Nephron (organoid): ENCODE measurements at regions not wholly inside any gene's neighbourhood (a gene's known extent, or its start where the extent isn't known, plus 50 kb on each side); places are given as distances from the start of the nearest gene placed in this dataset.
"Not testable (repeated sequence)": the region's sequence is repeated elsewhere in the genome, so short reads cannot be mapped to it uniquely, and the experiment has no call there.

Experiments used
- H3K27ac Mint-ChIP-seq, 3 experiments: 2 replicates each; pipeline ENCODE4 v1.8.0; 2020; ENCODE audit warnings: mixed read lengths in 3 of 3, mild to moderate bottlenecking in 2 of 3, moderate library complexity in 1 of 3
- H3K27me3 Mint-ChIP-seq: 2 replicates; pipeline ENCODE4 v1.8.0; 2021; ENCODE audit warnings: low read depth, mild to moderate bottlenecking, moderate library complexity, mixed read lengths
- H3K36me3 Mint-ChIP-seq: 2 replicates; pipeline ENCODE4 v1.8.0; 2020; ENCODE audit warnings: low read depth, mixed read lengths
- H3K4me1 Mint-ChIP-seq: 2 replicates; pipeline ENCODE4 v1.8.0; 2020; ENCODE audit warnings: mixed read lengths
- H3K4me3 Mint-ChIP-seq, 3 experiments: 2 replicates each; pipeline ENCODE4 v1.8.0; 2020; ENCODE audit warnings: mild to moderate bottlenecking in 3 of 3, mixed read lengths in 3 of 3, moderate library complexity in 2 of 3
- H3K9me3 Mint-ChIP-seq: 2 replicates; pipeline ENCODE4 v1.8.0; 2020; ENCODE audit warnings: mixed read lengths
- TF ChIP-seq, protein P1 (sequence below), 3 experiments: fragments of 200-600 bp; sonication (generic); IDR thresholded peaks; one replicate each; pipeline ENCODE4 v1.5.0; 2021; ENCODE audit warnings: antibody characterized with exemption in 3 of 3; ENCODE audit not compliant: unreplicated experiment in 3 of 3

DNA sequence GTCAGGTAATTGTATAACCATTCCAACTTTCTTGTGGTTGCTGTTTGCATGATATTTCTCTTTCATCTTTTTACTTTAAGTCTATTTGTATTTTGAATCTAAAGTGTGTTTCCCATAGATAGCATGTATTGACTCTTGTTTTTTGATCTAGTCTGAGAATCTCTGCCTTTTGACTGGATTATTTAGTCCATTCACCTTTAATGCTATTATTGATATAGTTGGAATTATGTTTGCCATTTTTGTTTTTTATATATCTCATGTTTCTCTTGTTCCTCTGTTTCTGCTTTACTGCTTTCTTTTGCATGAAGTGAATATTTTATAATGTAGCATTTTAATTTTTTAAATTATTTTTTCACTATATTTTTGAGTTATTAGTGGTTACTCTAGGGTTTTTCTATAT is 103.9 kb upstream of the PMCH start:
- Mint-ChIP-seq H3K4me1 (no peaks in the 10 kb centered on the region), H3K36me3 (no peaks in the 10 kb centered on the region), H3K27ac (no peak overlapping the region), H3K9me3 (peaks cover 27% of the 10 kb centered on the region), H3K4me3 (no peak overlapping the region), H3K27me3 (no peaks in the 10 kb centered on the region)
- TF ChIP-seq, protein P1, sequence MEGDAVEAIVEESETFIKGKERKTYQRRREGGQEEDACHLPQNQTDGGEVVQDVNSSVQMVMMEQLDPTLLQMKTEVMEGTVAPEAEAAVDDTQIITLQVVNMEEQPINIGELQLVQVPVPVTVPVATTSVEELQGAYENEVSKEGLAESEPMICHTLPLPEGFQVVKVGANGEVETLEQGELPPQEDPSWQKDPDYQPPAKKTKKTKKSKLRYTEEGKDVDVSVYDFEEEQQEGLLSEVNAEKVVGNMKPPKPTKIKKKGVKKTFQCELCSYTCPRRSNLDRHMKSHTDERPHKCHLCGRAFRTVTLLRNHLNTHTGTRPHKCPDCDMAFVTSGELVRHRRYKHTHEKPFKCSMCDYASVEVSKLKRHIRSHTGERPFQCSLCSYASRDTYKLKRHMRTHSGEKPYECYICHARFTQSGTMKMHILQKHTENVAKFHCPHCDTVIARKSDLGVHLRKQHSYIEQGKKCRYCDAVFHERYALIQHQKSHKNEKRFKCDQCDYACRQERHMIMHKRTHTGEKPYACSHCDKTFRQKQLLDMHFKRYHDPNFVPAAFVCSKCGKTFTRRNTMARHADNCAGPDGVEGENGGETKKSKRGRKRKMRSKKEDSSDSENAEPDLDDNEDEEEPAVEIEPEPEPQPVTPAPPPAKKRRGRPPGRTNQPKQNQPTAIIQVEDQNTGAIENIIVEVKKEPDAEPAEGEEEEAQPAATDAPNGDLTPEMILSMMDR (IDR thresholded peaks at IDR 0.05; ENCODE audit: unreplicated experiment in 3 of 3), result no peak

DNA sequence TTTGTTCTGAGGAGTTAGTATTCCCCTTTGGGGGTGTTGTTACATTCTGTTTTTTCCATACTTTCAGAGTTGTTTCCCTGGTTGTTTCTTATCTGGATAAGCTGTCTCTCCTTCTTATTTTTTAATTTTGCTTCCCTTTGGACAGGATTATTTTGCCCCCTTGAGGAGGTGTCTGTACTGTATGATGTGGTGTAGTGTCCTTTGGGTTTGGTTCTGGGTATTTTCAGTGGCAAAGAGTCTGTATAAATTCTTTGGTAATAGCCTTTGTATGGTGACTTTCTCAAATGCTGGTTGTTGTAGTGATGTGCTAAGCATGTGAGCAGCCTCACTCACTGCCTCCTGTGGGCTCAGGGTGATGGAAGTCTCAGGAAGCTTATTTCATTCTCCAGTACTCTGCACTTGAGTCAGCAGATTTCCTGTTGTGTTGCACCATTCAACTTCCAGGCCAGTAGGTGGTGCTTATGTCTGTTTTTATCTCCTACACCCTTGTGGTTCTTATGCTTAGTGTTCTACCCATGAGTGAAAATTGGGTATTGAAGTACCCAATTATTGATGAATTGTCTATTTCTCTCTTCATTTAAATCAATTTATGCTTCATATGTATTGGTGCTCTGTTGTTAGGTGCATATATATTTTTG is 103.3 kb upstream of the PMCH start:
- no peaks in the 10 kb centered on the region for H3K27me3 Mint-ChIP-seq
- no peak overlapping the region for H3K4me3 Mint-ChIP-seq
- no peaks in the 10 kb centered on the region for H3K4me1 Mint-ChIP-seq
- H3K36me3 Mint-ChIP-seq, result no peaks in the 10 kb centered on the region
- no peak overlapping the region for H3K27ac Mint-ChIP-seq
- TF ChIP-seq, protein P1 (IDR thresholded peaks at IDR 0.05; ENCODE audit: unreplicated experiment in 3 of 3), result no peak
- H3K9me3 Mint-ChIP-seq, result peaks cover 27% of the 10 kb centered on the region

DNA sequence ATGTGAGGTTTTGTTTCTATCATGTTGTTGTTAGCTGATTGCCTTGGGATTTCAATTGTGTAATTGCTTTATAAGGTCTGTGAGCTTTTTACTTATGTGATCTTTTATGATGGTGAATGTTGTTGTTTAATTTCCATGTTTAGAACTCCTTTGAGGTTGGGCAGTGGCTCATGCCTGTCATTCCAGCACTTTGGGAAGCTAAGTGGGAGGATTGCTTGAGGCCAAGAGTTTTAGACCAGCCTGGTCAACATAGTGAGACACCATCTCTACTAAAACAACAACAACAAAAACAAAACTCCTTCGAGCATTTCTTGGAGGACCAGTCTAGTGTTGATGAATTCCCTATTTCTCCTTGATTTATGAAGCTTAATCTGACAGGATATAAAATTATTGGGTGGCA is 102.1 kb upstream of the PMCH start:
- Mint-ChIP-seq H3K27me3 (no peaks in the 10 kb centered on the region), H3K9me3 (peaks cover 23% of the 10 kb centered on the region), H3K27ac (no peak overlapping the region), H3K4me1 (no peaks in the 10 kb centered on the region), H3K36me3 (no peaks in the 10 kb centered on the region), H3K4me3 (no peak overlapping the region)
- TF ChIP-seq, protein P1 (IDR thresholded peaks at IDR 0.05; ENCODE audit: unreplicated experiment in 3 of 3), result no peak

DNA sequence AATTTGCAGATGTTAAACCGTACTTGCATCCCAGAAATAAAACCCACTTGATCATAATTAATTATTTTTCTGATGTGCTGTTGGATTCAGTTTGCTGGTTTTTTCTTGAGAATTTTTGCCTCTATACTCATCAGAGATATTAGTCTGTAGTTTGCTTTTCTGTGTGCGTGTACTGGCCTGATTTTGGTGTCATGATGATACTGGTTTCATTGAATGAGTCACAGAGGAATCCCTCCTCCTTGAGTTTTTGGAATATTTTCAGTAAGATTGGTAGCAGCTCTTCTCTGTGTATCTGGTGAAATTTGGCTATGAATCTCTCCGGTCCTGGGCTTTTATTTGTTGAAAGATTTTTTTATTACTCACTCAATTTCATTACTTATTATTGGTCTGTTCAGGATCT is 100.4 kb upstream of the PMCH start:
- H3K9me3 Mint-ChIP-seq, result peaks cover 14% of the 10 kb centered on the region
- H3K4me1 Mint-ChIP-seq, result no peaks in the 10 kb centered on the region
- H3K27me3 Mint-ChIP-seq, result no peaks in the 10 kb centered on the region
- TF ChIP-seq, protein P1 (IDR thresholded peaks at IDR 0.05; ENCODE audit: unreplicated experiment in 3 of 3), result no peak
- no peak overlapping the region for H3K4me3 Mint-ChIP-seq
- H3K36me3 Mint-ChIP-seq, result no peaks in the 10 kb centered on the region
- H3K27ac Mint-ChIP-seq, result no peak overlapping the region

- H3K27me3 Mint-ChIP-seq, result no peaks in the 10 kb centered on the region
- TF ChIP-seq, protein P1 (IDR thresholded peaks at IDR 0.05; ENCODE audit: unreplicated experiment in 3 of 3), result no peak
- no peaks in the 10 kb centered on the region for H3K36me3 Mint-ChIP-seq
- no peaks in the 10 kb centered on the region for H3K4me1 Mint-ChIP-seq
- H3K9me3 Mint-ChIP-seq, result peaks cover 13% of the 10 kb centered on the region
- no peak overlapping the region for H3K27ac Mint-ChIP-seq
- H3K4me3 Mint-ChIP-seq, result no peak overlapping the region
Observed at GRCh38 chr12:102297412-102297811, 99.8 kb upstream of the PMCH start.

- Mint-ChIP-seq H3K36me3 (no peaks in the 10 kb centered on the region), H3K27me3 (no peaks in the 10 kb centered on the region), H3K9me3 (peaks cover 10% of the 10 kb centered on the region), H3K4me1 (no peaks in the 10 kb centered on the region), H3K27ac (no peak overlapping the region), H3K4me3 (no peak overlapping the region)
- TF ChIP-seq, protein P1 (IDR thresholded peaks at IDR 0.05; ENCODE audit: unreplicated experiment in 3 of 3), result no peak
Observed at GRCh38 chr12:102294568-102294967, 96.9 kb upstream of the PMCH start.

DNA sequence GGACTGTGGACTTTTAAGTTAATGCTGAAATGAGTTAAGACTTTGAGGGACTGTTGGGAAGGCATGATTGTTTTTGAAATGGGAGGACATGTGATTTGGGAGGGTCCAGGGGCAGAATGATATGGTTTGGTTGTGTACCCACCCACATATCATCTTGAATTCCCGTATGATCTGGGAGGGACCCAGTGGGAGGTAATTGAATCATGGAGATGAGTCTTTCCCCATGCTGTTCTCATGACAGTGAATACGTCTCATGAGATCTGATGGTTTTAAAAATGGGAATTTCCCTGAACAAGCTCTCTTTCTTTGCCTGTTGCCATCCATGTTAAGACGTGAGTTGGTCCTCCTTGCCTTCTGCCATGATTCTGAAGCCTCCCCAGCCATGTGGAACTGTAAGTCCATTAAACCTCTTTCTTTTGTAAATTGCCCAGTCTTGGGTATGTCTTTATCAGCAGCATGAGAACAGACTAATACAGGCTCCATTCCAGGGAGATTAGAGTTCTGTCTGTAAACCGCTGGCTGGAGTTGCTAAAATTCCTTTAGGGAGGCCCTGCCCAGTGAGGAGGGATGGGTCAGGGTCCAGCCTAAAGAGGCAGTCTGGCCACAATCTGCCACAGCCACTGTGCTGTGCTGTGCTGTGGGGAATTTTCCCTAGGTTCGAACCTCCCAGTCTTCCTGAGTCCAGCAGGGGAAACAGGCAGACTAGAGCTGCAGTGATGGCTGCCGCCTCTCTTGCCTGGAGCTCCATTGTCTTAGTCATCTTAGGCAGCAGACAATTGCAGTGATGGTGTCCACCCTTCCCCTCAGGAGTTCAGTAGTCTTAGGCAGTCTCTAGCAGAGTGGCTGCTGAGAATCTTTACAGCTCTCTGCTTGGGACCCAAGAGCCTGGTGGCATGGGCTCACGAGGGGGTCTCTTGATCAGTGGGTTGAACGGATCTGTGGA is 94.1 kb upstream of the PMCH start:
- not testable (repeated sequence) for H3K4me3 Mint-ChIP-seq, H3K27me3 Mint-ChIP-seq, H3K36me3 Mint-ChIP-seq, H3K4me1 Mint-ChIP-seq, H3K27ac Mint-ChIP-seq
- H3K9me3 Mint-ChIP-seq, result peaks cover 17% of the 10 kb centered on the region

DNA sequence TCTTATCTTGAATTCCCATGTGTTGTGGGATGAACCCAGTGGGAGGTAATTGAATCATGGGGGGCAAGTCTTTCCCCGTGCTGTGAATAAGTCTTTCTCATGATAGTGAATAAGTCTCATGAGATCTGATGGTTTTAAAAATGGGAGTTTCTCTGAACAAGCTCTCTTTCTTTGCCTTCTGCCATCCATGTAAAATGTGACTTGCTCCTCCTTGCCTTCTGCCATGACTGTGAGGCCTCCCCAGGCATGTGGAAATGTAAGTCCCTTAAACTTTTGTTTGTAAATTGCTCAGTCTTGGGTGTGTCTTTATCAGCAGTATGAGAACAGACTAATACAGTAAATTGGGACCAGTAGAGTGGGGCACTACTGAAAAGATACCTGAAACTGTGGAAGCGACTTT is 92.1 kb upstream of the PMCH start:
- not testable (repeated sequence) for H3K27ac Mint-ChIP-seq, H3K4me1 Mint-ChIP-seq, H3K36me3 Mint-ChIP-seq, H3K27me3 Mint-ChIP-seq, H3K4me3 Mint-ChIP-seq
- peaks cover 20% of the 10 kb centered on the region for H3K9me3 Mint-ChIP-seq
